Type B pancreatic cell (in vitro differentiated cells): ENCODE measurements at regions not wholly inside any gene's neighbourhood (a gene's known extent, or its start where the extent isn't known, plus 50 kb on each side); places are given as distances from the start of the nearest gene placed in this dataset.

Experiments used
- DNase-seq: peaks from one replicate; pipeline ENCODE4 v3.0.0; 2021; ENCODE audit warnings: mixed read lengths; ENCODE audit not compliant: unreplicated experiment; ENCODE audit errors: extremely low spot score
- H3K27ac Mint-ChIP-seq: 2 replicates; pipeline ENCODE4 v1.8.0; 2021; ENCODE audit warnings: mild to moderate bottlenecking, mixed read lengths
- H3K27me3 Mint-ChIP-seq: 2 replicates; pipeline ENCODE4 v1.8.0; 2021; ENCODE audit warnings: mixed read lengths
- H3K36me3 Mint-ChIP-seq: 2 replicates; pipeline ENCODE4 v1.8.0; 2021; ENCODE audit warnings: mixed read lengths
- H3K4me1 Mint-ChIP-seq: one replicate; pipeline ENCODE4 v1.8.0; 2021; ENCODE audit warnings: mixed read lengths; ENCODE audit not compliant: unreplicated experiment
- H3K4me3 Mint-ChIP-seq: 2 replicates; pipeline ENCODE4 v1.8.0; 2021; ENCODE audit warnings: mild to moderate bottlenecking, mixed read lengths
- H3K9me3 Mint-ChIP-seq: 2 replicates; pipeline ENCODE4 v1.8.0; 2021; ENCODE audit warnings: mixed read lengths
- CTCF ChIP-seq: fragments of 200-600 bp; sonication (generic); conservative IDR thresholded peaks from 2 replicates; pipeline ENCODE4 v1.5.0; 2021; ENCODE audit warnings: antibody characterized with exemption, mild to moderate bottlenecking

- H3K27me3 Mint-ChIP-seq, result peaks cover 6% of the 10 kb centered on the region
Observed at GRCh38 chr17:68784431-68784830, 170.8 kb downstream of the ABCA8 start.

GRCh38 chr17:68783861-68784260 lies 171.3 kb downstream of the ABCA8 start:
- no peak for TF ChIP-seq CTCF
- no peak overlapping the region for H3K27ac Mint-ChIP-seq
- no peaks in the 10 kb centered on the region for H3K4me1 Mint-ChIP-seq
- no peak overlapping the region for H3K4me3 Mint-ChIP-seq
- DNase-seq, result no peak
- peaks cover 5% of the 10 kb centered on the region for H3K27me3 Mint-ChIP-seq
- no peaks in the 10 kb centered on the region for H3K36me3 Mint-ChIP-seq
- peaks cover 6% of the 10 kb centered on the region for H3K9me3 Mint-ChIP-seq

More at GRCh38 chr17:68784431-68784830, 170.8 kb downstream of the ABCA8 start:
- Mint-ChIP-seq H3K9me3 (peaks cover 6% of the 10 kb centered on the region), H3K4me1 (no peaks in the 10 kb centered on the region), H3K27ac (no peak overlapping the region), H3K4me3 (no peak overlapping the region), H3K36me3 (no peaks in the 10 kb centered on the region)
- no peak for TF ChIP-seq CTCF
- no peak for DNase-seq

- no peaks in the 10 kb centered on the region for H3K9me3 Mint-ChIP-seq
- no peak overlapping the region for H3K27ac Mint-ChIP-seq
- no peaks in the 10 kb centered on the region for H3K36me3 Mint-ChIP-seq
- no peak for DNase-seq
- H3K4me3 Mint-ChIP-seq, result no peak overlapping the region
- peaks cover 5% of the 10 kb centered on the region for H3K27me3 Mint-ChIP-seq
- H3K4me1 Mint-ChIP-seq, result peaks cover 3% of the 10 kb centered on the region
- TF ChIP-seq CTCF, result no peak
Observed at GRCh38 chr17:68782789-68783188, 172.4 kb downstream of the ABCA8 start.

GRCh38 chr17:68780596-68780995 lies 174.6 kb downstream of the ABCA8 start:
- Mint-ChIP-seq H3K27ac (no peak overlapping the region), H3K9me3 (no peaks in the 10 kb centered on the region), H3K4me3 (no peak overlapping the region), H3K4me1 (peaks cover 13% of the 10 kb centered on the region), H3K36me3 (no peaks in the 10 kb centered on the region), H3K27me3 (peaks cover 2% of the 10 kb centered on the region)
- no peak for DNase-seq
- no peak for TF ChIP-seq CTCF

- Mint-ChIP-seq H3K4me3 (no peak overlapping the region), H3K27ac (no peak overlapping the region), H3K27me3 (no peaks in the 10 kb centered on the region), H3K36me3 (no peaks in the 10 kb centered on the region), H3K4me1 (peaks cover 20% of the 10 kb centered on the region), H3K9me3 (no peaks in the 10 kb centered on the region)
- TF ChIP-seq CTCF, result no peak
- no peak for DNase-seq
Observed at GRCh38 chr17:68778726-68779125, 176.5 kb downstream of the ABCA8 start.
